Fibroblast of skin of scalp (primary cell): ENCODE measurements at regions not wholly inside any gene's neighbourhood (a gene's known extent, or its start where the extent isn't known, plus 50 kb on each side); places are given as distances from the start of the nearest gene placed in this dataset.

Experiments used
- DNase-seq: peaks from one replicate; pipeline ENCODE4 v3.0.0-alpha.2; 2013

DNA sequence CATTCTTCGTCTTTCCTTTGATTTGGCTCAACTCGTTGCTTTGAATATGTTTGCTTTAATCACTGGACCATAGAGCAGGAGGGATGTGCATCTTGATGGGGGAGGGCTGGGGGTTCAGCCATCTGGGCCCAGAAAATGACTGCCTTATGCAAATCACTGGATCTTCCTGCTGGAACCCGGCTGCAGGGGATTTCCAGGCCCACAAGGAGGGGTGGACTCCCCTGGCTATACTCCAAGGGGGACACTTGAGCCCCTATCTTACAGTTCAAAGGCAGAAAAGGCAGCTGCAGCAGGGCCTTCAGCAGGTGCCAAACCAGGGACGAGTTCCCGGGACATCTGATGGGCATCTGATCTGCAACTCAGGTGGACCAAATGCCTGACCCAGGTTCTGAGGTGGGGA, 122.5 kb downstream of the DICER1 start:
- no peak for DNase-seq

DNA sequence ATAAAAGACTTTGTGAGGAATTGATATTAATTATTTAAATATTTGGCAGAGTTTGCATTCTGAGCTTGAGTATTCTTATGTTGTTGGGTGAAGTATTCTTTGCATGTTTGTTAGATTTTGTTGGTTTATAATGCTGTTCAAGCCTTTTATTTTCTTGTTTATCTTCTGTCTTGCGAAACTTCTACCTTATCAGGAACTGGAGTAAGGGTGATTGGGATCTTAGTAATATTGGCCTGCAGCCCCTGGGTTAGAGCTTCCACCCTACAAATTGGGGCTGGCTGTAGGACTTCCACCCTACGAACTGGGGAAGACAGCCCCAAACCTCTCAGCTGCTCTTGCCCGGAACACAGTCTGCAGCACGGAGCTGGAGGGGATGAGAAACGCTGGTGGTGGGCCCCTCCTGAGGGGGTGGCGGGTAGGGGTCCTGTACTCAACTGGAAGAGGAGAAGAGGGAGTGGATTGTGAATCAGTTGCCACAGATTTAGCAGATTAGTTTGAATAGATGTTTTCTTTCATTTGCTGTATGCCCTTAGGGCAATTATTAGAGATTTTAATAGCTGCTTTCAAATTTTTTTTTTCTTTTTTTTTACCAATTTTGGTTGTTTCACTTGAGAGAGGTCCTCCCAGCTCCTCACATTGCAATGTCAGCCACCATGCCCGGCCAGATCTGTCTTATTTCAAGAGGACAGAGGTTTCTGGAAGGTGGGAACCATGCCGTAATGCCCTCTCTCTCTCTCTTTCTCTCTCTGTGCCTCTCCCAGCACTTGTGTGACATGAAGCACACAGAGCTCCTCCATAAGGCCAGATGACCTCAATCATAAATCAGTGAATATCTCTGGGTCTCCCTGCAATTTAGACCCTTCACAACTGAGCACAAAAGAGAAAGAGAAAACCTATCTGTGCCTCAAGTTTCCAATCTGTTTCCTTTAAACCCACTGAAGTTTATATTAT, 123.4 kb downstream of the DICER1 start:
- DNase-seq: no peak

DNA sequence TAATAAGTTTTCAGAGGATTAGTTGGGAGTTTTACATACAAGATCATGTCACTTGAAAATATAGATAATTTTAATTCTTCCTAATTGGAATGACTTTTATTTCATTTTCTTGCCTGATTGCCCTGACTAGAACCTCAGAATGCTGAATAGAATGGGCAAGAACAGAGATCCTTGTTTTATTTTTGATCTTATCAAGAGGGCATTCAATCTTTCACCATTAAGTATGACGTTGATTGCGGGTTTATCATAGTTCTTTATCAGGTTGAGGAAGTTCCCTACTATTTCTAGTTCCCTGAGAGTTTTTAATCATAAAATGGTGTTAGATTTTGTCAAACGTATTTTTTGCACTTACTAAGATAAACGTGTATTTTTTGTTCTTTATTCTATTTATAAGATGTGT, 124.3 kb downstream of the DICER1 start:
- DNase-seq: no peak

DNA sequence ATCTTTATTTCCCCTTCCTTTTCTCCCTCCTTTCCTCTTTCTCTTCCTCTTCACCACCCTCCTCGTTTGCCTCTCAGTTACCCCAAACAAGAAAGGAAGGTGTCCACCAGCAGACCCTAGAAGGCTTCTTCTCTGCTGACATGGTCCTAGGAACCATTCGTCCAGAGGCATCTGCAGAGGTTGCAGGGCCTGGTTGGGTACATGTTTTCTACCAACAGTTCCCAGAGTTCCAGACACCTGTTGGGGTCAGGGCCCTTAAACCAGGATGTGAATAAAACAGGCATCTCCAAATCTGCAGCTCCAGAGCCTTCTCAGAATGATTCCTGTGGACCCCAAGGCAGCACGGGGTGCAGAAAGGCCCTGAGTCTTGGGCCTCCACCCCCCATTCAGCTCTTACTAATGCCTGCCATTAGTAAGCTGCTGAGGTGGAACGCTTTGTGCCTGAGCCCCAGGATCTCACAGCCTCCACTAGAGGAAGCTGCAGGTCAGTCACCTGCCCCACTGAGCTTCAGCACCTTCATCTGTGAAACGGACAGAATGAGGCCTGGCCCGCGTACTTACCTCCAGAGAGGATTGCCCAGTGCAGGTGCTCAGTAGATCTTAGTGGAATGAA, 130.4 kb downstream of the DICER1 start:
- no peak for DNase-seq

DNA sequence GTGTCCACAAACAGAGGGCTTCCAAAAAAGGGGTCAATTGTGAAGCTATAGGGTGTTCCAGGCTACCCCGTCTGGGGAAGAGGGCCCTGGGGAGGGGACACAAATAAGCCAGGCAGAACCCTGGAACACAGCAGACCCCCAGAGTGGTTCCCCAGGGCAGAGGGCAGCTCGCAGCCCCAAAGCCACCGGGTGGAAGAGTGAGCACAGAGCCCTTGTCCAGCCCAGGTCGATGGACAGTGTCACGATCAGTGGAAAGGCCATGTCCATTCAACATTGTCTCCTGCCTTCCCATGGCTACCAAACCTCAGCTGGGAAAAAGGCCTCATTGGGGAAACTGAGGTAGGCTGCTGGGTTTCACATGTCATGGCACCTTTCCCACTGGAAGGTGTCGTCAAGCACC, 131.4 kb downstream of the DICER1 start:
- no peak for DNase-seq

DNA sequence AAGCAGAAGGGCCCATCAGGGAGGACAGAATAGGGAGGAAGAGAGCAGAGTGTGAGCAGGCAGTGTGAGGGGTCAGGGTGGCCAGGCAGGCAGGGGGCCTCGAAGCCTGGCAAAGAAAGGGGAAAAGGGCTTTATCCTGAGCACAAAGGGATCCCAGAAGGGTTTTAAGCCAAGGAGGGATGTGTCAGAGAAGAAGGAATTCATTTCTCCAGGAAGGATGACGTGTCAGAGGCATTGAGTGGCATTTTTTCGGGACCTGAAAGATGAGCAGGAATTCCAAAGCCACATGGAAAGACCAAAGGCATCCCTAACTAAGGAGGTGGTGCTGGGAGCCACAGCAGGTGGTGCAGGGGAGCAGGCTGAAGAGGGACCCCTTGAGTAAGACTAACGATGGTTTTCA, 132.1 kb downstream of the DICER1 start:
- peak; percentile 23 for DNase-seq

DNA sequence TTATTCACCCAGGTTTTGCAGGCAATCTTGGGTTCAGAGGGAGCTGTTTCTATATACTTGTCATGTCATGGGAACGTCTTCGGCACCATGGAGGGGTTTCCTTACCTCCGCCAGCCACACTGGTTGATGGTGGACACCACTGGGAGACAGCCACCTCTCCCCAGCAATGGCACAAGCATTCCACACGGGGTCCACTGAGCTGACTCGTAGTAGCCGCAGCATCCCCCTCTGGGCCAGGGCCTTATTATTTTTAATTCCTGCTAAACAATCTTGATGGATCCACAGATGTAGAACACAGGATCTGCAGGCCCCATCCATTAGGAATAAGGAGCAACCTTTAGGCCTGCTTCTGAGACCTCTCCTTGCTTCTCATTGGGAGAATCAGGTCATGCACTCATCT, 132.9 kb downstream of the DICER1 start:
- DNase-seq: no peak

DNA sequence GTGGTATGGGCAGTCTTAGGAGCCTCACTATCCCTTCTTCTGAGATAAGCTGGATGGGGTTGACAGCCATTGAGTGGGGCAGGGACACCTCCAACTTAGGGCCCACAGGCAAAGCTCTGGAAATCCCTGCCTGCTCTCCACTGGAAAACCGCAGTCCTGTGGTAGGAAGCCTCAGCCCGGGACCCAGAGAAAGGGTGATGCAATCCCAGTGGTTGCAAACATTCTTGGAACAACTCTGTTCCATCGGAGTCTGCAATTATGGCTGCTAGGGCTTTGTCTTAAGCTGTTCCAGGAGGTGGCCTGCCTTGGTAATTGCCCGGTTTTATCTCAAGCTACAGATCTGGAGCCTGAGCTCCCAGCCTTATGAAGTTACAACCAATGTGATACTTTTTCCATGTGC, 133.4 kb downstream of the DICER1 start:
- peak; percentile 34 for DNase-seq

DNA sequence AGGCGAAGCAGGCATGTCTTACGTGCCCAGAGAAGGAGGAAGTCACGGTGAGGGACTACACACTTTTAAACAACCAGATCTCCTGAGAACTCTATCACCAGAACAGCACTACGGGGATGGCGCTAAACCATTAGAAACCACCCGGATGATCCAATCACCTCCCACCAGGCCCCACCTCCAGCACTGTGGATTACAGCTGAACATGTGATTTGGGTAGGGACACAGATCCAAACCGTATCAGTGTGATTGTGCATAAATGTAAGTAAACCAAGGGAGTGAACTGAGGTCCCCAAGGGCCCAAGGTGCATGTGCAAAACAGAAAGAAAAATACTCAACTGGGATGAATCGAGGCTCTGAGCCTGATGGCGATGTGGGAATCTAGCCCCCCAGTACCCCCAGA, 134.2 kb downstream of the DICER1 start:
- DNase-seq: no peak

DNA sequence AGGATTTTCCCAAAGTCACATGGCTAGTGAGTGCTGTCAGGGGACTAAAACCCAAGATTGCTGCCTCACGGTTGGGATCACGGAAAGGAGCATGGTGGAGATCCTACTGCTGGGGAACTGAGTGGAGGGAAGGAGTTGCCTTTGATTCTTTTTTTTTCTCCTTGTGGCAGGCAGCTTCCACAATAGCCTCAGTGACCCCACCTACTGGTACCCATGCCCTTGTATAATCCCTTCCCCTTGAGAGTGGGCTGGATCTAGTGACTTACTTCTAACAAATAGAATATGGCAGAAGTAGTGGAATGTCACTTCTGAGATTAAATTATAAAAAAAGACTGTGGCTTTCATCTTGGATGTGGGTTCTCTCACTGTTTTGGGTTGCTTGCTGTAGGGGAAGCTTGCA, 135.7 kb downstream of the DICER1 start:
- no peak for DNase-seq

DNA sequence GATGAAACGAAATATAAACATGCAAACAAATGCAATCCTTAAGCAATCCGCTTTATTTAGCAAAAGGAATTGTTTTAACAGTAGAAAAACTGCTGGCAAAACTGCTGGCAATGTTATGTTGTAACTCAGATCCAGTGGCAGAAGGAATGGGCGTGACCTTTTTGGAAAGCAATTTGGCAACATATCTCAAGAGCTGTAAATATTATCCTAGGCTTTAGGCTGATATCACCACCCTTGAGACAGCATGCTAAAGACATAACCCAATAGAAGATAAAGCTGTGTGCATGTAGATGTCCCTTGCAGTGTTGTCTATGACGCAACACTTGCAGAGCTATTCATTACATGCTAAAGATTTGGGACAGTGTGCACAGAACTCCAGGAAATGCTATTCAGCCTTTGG, 138.5 kb downstream of the DICER1 start:
- DNase-seq: no peak

DNA sequence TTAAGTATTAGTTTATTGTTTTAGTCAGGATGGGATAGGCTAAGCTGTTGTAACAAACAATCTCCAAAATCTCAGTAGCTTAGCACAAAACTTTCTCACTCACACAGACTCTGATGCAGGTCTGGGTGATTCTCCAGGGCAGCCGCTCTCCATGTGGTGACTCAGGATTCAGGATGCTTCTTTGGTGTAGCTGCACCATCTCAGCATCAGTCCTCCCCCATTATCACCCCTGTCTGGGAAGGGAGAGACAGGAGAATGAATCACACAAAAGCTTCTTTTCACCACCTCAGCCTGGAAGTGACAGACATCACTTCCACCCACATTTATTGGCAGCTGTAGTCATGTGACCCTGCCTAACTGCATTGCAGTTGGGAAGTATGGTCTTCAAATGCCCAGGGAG, 142.3 kb downstream of the DICER1 start:
- DNase-seq: no peak

DNA sequence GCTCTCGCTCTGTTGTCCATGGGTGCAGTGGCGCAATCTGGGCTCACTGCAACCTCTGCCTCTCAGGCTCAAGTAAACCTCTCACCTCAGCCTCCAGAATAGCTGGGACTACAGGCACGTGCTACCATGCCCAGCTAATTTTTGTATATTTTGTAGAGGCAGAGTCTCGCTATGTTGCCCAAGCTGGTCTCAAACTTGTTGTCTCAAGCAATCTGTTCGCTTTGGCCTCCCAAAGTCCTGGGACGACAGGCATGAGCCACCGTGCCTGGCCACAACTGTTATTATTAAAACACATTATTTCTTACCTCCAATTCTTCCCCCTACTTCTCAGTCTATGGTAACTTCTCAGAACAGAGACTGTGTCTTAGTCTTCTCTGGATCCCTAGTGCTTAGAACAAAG, 143.3 kb downstream of the DICER1 start:
- no peak for DNase-seq

DNA sequence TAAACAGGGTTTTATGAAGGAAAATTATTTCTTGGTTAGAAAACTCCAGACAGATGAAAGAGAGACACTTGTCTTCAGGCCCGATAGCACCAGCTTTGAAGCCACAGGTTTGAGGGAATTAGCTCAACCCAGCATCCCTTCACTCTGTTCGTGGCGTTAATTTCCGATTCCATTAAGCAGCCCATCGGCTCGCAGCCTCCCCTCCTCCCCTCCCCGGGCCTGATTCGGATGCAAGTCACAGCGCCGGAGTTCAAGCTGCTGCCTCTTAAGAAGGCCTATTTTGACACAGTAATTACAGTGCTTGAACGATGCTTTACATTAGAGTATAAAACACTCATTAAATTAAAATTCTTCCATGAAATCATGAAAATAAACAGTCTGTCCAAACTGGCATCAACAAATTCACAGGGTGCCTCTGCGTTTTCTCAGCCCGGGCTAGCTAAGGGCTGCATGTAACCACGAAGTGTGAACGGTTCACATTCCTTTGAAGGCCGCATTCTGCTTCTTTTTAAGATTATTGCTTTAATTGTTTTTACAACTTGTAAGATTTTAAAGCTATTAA, 145.8 kb downstream of the DICER1 start:
- DNase-seq: no peak

DNA sequence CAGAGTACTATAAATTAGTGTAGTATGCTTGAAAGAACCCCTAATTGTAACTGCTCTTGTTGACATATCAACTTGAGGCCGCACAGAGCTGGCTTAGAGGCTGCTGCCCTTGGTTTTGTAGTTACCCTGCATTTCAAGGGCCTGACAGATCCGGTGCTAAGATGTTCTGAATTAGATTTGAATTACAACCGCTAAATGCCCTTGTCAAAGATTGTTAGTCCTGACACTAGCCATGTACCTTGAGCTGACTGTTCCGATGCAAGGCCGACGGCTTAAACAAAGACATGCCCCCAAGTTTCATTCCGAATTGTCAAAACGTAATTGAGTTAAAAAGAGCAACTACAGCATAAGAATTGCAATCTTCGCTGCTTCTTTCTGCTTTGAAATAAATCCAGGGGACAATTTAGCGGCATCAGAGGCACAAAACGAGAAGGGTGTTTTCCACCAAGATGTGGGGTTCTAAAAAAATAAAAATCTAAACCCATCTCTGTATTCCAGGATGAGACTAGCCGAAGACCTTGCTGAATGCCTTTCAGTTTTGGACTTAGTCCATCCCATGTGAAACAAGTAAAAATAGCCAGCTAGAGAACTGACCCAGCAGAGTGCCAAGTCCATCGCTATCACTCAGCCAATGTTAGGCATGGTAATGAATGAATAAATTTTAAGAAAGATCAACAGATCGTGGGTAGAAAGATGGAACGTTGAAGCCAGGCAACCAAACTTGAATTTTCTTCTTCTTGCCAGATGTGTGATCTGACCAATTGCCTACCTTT, 148.7 kb downstream of the DICER1 start:
- no peak for DNase-seq

DNA sequence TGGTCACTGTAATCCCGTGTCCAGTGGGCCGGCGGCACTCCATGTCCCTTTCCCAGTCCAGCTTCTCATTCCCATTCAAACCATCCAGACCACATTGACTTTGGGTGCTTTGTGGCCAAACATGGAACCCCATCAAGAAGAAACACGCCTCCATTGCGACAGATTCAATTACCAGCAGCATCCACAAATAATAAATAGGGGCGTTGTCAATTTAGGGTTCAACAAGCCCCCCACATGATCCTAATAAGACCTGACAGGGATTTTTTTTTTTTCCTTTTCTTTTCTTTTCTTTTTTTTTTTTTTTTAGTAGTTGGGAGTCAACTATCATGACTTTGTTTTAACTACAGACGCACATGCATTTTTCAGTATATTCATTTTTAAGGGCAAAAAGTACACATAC, 149.4 kb downstream of the DICER1 start:
- DNase-seq: no peak

DNA sequence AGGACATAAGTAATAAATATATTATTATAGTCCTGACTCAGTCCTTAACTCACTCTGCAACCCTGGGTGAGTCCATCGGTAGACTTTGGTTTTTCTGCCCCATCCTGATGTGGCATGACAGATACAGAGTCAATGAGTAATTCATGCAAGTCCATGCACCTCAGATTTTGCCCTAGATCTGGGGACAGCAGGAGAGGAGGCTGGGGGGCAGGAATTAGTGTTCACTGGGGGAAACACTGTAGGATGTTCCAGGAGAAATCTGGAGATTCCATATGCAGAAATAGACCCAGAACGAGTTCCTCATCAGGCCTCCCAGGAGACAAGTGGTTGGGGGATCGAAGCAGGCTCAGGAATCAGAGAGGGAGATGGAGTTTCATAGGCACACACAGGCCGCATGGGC, 150.8 kb downstream of the DICER1 start:
- DNase-seq: no peak

DNA sequence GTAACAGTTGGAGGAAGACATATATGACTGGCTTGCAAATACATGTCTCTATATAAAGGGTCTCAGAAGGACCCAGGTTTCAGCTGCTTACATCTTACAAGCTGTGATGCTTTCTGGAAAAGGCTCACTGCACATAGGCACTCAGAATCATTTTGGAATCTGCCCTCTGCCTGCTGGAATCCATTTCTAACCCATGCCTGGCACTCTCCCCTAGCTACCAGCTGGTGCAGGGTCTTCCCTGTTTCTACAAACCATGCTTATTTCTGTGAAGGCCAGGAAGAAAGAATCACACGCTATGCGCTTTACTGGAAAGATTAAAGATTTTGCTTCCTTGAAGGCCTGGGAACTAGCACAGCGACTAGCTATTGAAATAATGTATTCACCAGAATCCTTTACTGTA, 151.3 kb downstream of the DICER1 start:
- DNase-seq: no peak

DNA sequence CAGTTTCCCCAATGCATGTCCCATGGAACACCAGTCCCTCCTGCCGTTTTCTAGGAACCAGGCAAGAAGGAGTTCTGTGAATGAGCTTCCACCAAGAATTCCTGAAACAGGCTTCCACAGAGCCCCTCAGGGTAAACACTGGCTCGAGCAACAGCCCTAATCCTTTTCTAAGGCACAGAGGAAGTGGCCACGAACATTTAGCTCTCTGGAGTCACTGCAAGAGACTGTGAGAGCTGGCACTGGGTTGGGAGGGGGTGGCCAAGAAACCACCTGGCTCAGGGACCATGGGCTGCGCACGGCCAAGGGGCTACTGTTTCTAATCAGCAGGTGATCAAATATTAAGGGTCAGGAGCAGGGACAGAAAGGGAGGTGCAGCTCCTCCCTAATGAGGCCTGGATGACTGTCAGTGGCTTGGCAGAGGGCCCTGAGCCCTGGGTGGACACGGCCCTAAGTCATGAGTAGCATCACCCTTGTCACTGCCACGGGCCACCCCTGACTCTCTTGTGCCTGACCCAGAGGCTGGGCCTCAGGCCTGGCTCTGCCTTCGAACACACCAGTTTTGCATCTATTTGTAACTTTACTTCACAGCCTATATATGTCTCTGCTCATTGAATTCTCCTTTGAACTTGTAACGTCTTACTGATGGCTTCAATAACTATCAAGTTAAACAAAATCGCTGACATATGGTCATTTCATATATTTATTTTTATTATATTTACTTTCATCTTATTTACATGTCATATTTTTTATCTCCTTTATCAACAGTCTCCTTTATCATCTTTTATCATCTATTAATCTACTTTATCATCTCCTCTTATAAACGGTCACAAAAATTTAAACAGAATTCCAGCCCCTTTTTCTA, 154.0 kb downstream of the DICER1 start:
- no peak for DNase-seq

DNA sequence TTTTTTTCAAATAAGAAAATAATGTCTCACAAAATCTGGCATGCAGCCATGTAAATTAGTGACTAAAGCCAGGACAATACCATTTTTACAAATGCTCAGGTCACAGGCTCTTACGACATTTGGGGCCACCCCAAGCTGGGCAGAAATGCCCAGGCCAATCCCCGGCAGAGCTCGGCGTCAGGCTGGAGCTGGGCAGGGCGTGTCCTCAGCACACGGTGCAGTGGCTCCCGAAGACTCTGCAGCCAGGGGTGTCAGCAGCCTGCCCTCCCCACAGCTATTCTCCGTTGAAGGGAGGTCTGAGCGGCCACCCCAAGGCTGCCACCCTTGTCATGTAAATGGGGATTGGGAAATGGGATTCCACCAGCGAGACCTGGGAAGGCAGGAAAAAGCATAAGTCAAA, 158.6 kb downstream of the DICER1 start:
- DNase-seq: no peak

DNA sequence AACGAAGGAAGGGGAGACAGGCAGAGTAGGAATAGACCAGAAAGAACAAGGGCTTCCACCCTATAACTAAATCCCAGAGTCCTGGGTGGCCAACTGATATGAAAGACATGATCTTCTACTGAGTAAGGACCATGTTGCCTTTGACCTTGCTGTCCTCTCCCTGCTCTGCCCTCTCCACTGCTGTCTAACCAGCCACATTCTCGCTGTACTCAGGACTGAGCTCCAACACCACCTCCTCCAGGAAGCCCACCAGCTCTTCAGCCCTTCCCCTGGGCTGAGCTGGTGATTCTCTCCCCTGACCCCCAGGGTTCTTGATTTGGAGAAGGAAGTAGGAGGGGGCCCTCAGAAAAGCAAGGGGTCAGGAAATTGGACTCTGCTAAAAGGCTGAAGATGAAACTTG, 159.2 kb downstream of the DICER1 start:
- no peak for DNase-seq

DNA sequence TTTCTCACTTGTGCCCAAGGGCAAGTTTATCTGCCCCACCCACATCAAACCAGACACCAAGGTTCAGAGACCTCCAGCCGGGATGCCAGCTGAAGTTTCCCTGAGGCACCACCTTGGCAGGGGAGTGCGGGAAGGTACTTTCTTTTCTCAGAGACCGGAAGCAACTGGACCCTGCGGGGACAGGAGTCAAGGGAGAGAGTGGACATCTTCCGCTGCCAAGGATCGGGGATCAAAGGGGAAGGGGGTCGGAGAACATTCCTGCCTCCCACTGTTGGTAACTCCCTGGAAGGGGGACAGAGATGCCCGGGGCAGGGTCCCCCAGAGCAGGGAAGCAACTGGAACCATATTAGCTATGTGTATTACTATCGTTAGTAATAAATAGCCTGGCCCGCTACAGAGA, 161.8 kb downstream of the DICER1 start:
- no peak for DNase-seq
